OCI-LY3 (cell line): ENCODE measurements at regions not wholly inside any gene's neighbourhood (a gene's known extent, or its start where the extent isn't known, plus 50 kb on each side); places are given as distances from the start of the nearest gene placed in this dataset.

ENCODE experiments used
- EZH2phosphoT487 ChIP-seq: fragments of 200-600 bp; shearing (Covaris generic); IDR thresholded peaks from 2 replicates; pipeline ENCODE4 v1.6.1; 2018; ENCODE audit warnings: antibody characterized with exemption, mixed run types, low read depth
- TF ChIP-seq, protein P1 (sequence below): fragments of 200-600, 300-600 bp; sonication (generic); IDR thresholded peaks from 2 replicates; pipeline ENCODE4 v1.5.1; 2014; ENCODE audit warnings: antibody characterized with exemption, low read length, low read depth

GRCh38 chr18:75588412-75588811 is 160.9 kb upstream of the SMIM21 start:
- TF ChIP-seq, protein P1, sequence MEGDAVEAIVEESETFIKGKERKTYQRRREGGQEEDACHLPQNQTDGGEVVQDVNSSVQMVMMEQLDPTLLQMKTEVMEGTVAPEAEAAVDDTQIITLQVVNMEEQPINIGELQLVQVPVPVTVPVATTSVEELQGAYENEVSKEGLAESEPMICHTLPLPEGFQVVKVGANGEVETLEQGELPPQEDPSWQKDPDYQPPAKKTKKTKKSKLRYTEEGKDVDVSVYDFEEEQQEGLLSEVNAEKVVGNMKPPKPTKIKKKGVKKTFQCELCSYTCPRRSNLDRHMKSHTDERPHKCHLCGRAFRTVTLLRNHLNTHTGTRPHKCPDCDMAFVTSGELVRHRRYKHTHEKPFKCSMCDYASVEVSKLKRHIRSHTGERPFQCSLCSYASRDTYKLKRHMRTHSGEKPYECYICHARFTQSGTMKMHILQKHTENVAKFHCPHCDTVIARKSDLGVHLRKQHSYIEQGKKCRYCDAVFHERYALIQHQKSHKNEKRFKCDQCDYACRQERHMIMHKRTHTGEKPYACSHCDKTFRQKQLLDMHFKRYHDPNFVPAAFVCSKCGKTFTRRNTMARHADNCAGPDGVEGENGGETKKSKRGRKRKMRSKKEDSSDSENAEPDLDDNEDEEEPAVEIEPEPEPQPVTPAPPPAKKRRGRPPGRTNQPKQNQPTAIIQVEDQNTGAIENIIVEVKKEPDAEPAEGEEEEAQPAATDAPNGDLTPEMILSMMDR: no peak
- no peak for TF ChIP-seq EZH2phosphoT487
